ENCODE measurements at regions not wholly inside any gene's neighbourhood (a gene's known extent, or its start where the extent isn't known, plus 50 kb on each side); places are given as distances from the start of the nearest gene placed in this dataset.

DNA sequence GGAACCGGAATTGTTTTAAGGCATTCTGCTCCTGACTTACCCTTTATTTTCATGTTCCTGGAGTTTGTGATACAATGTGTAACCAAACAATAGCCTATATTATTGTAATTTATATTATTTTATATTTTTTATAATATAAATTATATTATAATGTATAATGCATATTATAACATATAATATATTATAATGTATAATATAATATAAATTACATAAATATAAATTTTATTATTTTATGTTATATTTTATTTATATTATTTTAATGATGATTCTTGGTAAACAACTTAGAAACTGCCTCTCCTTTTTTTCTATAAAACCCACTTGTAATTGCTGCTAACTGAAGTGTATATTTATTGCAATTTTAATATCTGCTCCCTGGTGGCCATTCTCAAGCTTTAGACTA is 629.1 kb downstream of the MMUT start:
- TF ChIP-seq POLR2A (IDR thresholded peaks at IDR 0.05; ENCODE audit: extremely low read depth, insufficient read length), result no peak
- TF ChIP-seq, protein P1, sequence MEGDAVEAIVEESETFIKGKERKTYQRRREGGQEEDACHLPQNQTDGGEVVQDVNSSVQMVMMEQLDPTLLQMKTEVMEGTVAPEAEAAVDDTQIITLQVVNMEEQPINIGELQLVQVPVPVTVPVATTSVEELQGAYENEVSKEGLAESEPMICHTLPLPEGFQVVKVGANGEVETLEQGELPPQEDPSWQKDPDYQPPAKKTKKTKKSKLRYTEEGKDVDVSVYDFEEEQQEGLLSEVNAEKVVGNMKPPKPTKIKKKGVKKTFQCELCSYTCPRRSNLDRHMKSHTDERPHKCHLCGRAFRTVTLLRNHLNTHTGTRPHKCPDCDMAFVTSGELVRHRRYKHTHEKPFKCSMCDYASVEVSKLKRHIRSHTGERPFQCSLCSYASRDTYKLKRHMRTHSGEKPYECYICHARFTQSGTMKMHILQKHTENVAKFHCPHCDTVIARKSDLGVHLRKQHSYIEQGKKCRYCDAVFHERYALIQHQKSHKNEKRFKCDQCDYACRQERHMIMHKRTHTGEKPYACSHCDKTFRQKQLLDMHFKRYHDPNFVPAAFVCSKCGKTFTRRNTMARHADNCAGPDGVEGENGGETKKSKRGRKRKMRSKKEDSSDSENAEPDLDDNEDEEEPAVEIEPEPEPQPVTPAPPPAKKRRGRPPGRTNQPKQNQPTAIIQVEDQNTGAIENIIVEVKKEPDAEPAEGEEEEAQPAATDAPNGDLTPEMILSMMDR (IDR thresholded peaks at IDR 0.05; ENCODE audit: low read depth, low read length), result no peak

Data from NB4 (cell line).